LNCAP (cell line): ENCODE measurements at regions not wholly inside any gene's neighbourhood (a gene's known extent, or its start where the extent isn't known, plus 50 kb on each side); places are given as distances from the start of the nearest gene placed in this dataset.

ENCODE experiments used
- CTCF ChIP-seq: fragments of 450-650 bp; IDR thresholded peaks from 2 replicates; pipeline ENCODE4 v1.5.1; 2017; ENCODE audit warnings: mild to moderate bottlenecking

- TF ChIP-seq CTCF = peak; percentile 20; the same call in 1 of the 2 replicates
Observed at GRCh38 chr2:4110273-4110672, 406.9 kb downstream of the DCDC2C start.

GRCh38 chr2:4122726-4123125, 419.4 kb downstream of the DCDC2C start:
- no peak for TF ChIP-seq CTCF

DNA sequence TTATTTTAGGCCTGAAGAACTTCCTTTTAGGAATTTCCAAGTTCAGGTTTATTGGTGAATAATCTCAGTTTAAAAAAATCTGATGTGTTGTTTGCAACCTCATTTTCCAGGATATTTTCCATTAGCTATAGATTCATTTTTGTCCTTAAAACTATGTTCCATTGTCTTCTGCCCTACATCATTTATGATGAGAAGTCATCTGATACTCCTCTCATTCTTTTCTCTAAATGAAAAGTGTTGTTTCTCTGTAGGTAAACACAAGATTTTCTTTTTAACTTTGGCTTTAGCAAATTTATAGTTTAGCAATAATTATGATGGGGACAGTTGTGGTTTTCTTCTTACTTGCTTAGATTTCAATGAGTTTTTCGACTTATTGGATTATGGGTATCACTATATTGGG, 427.3 kb downstream of the DCDC2C start:
- no peak for TF ChIP-seq CTCF

DNA sequence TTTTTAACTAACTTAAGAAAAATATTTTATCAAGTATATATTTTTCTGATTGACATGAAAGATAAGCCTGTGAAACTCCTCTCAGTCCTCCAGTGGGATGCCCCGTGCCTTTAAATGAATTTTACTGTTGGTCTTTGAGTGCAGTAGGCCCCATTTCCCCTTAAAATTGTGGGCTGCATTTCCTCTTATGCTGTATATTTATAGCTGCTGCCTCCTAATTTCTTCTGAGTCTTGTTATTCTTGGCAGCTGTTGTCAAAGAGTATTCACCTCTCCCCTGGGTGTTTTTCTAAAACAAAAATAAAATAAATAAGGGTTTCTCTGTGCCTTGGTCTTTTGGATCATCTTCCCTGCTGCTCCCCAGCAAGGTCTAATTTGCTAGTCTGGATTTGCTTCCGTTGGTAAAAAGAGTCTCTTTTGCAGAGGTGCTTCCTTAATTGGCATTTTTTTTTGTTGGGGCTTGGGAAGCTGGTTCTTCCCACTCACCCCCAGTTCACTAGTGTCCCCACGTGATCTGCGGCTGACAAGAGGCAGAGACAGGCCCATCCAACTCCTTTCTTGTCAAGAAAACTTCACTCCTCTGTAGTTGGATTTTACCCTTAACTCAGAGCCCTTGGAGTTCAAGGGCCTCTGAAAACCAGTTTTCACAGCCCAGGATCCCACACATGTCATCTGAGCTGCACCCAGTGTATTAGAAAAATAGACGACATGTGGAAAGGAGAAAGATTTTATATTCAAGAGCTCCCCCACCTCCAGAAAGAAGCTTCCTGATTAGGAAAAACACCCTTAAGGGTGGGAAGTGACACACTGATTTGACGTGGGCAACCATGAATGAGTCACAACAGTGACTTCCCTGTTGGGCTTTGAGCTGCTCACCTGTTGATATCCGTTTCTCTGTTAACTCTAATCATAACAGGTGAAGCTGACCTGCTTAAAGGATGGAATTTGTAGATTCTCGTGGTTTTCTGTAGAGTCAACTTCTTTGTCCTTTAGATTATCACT, 431.5 kb downstream of the DCDC2C start:
- TF ChIP-seq CTCF = no peak

- TF ChIP-seq CTCF = no peak
Observed at GRCh38 chr2:4135765-4136164, 432.4 kb downstream of the DCDC2C start.

GRCh38 chr2:4139316-4139715, 435.9 kb downstream of the DCDC2C start:
- TF ChIP-seq CTCF = no peak

DNA sequence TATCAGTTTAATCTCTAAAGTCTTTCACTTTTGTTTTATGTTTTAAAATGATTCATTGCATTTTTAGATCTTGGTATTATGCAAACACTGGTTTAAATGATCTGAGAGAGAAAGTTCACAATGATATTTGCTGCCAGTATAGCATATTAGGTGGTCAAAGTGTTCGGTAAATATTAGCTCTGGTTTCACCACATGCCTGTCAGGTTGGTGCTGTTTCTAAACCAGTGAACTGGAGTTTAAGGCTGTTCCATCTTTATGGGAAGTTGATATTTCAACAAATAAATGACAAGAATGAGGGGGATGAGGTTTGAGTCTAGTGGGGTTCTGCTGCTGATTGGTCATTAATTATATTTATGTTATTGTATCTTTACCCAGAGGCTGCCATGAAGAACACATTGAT, 436.4 kb downstream of the DCDC2C start:
- no peak for TF ChIP-seq CTCF
